ENCODE measurements at regions not wholly inside any gene's neighbourhood (a gene's known extent, or its start where the extent isn't known, plus 50 kb on each side); places are given as distances from the start of the nearest gene placed in this dataset.

DNA sequence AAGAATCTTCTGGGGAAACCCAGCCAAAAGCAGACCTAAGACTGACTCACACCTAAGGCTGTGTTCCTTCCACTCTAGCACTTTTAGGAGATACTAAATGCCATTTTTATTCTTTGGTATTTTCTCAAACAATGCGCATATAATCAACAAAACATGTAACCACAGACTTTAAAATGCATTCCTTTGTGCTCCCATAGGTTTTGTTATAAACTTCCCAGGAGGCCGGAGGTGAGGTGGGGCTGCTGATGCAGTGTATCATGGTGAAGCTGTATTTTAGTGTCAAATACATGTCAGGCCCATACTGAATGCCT is 155.2 kb downstream of the BTBD3 start:
- Histone ChIP-seq H3K27me3 (ENCODE audit: control insufficient read depth in 4 of 4, insufficient read depth in 4 of 4, low read length in 3 of 4) (peaks cover 0 to 7% (median 0%) of the 10 kb centered on the region in 4 donors), H3K36me3 (ENCODE audit: control insufficient read depth in 4 of 4, insufficient read depth in 3 of 4, low read depth in 1 of 4, low read length in 3 of 4) (no peaks in the 10 kb centered on the region), H3K4me3 (ENCODE audit: low read depth in 1 of 3, low read length in 3 of 3) (no peak overlapping the region), H3K4me1 (ENCODE audit: control insufficient read depth in 4 of 4, insufficient read depth in 4 of 4, low read length in 3 of 4) (no peaks in the 10 kb centered on the region), H3K9ac (ENCODE audit: low read depth in 1 of 2, low read length in 2 of 2) (no peak overlapping the region), H3K27ac (ENCODE audit: low read depth in 1 of 2, low read length in 2 of 2) (no peak overlapping the region), H3K9me3 (ENCODE audit: control insufficient read depth in 4 of 4, low read length in 3 of 4) (no peaks in the 10 kb centered on the region)
- TF ChIP-seq HNF4A (conservative IDR thresholded peaks at IDR 0.05), result no peak
- TF ChIP-seq, protein P1, sequence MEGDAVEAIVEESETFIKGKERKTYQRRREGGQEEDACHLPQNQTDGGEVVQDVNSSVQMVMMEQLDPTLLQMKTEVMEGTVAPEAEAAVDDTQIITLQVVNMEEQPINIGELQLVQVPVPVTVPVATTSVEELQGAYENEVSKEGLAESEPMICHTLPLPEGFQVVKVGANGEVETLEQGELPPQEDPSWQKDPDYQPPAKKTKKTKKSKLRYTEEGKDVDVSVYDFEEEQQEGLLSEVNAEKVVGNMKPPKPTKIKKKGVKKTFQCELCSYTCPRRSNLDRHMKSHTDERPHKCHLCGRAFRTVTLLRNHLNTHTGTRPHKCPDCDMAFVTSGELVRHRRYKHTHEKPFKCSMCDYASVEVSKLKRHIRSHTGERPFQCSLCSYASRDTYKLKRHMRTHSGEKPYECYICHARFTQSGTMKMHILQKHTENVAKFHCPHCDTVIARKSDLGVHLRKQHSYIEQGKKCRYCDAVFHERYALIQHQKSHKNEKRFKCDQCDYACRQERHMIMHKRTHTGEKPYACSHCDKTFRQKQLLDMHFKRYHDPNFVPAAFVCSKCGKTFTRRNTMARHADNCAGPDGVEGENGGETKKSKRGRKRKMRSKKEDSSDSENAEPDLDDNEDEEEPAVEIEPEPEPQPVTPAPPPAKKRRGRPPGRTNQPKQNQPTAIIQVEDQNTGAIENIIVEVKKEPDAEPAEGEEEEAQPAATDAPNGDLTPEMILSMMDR (IDR thresholded peaks at IDR 0.05; ENCODE audit: low read depth, low read length, missing input control), result no peak
- no peak for TF ChIP-seq NR2F2 (IDR thresholded peaks at IDR 0.05)
- TF ChIP-seq YY1 (IDR thresholded peaks at IDR 0.05), result no peak
- no peak for TF ChIP-seq FOXA2 (IDR thresholded peaks at IDR 0.05)
- TF ChIP-seq, protein P2, sequence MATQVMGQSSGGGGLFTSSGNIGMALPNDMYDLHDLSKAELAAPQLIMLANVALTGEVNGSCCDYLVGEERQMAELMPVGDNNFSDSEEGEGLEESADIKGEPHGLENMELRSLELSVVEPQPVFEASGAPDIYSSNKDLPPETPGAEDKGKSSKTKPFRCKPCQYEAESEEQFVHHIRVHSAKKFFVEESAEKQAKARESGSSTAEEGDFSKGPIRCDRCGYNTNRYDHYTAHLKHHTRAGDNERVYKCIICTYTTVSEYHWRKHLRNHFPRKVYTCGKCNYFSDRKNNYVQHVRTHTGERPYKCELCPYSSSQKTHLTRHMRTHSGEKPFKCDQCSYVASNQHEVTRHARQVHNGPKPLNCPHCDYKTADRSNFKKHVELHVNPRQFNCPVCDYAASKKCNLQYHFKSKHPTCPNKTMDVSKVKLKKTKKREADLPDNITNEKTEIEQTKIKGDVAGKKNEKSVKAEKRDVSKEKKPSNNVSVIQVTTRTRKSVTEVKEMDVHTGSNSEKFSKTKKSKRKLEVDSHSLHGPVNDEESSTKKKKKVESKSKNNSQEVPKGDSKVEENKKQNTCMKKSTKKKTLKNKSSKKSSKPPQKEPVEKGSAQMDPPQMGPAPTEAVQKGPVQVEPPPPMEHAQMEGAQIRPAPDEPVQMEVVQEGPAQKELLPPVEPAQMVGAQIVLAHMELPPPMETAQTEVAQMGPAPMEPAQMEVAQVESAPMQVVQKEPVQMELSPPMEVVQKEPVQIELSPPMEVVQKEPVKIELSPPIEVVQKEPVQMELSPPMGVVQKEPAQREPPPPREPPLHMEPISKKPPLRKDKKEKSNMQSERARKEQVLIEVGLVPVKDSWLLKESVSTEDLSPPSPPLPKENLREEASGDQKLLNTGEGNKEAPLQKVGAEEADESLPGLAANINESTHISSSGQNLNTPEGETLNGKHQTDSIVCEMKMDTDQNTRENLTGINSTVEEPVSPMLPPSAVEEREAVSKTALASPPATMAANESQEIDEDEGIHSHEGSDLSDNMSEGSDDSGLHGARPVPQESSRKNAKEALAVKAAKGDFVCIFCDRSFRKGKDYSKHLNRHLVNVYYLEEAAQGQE (IDR thresholded peaks at IDR 0.05), result no peak
- TF ChIP-seq, protein P3, sequence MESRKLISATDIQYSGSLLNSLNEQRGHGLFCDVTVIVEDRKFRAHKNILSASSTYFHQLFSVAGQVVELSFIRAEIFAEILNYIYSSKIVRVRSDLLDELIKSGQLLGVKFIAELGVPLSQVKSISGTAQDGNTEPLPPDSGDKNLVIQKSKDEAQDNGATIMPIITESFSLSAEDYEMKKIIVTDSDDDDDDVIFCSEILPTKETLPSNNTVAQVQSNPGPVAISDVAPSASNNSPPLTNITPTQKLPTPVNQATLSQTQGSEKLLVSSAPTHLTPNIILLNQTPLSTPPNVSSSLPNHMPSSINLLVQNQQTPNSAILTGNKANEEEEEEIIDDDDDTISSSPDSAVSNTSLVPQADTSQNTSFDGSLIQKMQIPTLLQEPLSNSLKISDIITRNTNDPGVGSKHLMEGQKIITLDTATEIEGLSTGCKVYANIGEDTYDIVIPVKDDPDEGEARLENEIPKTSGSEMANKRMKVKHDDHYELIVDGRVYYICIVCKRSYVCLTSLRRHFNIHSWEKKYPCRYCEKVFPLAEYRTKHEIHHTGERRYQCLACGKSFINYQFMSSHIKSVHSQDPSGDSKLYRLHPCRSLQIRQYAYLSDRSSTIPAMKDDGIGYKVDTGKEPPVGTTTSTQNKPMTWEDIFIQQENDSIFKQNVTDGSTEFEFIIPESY (IDR thresholded peaks at IDR 0.05), result no peak
- no peak for TF ChIP-seq GABPA (IDR thresholded peaks at IDR 0.05 in 1 of 2, conservative IDR thresholded peaks at IDR 0.05 in 1 of 2)
- TF ChIP-seq RAD21 (IDR thresholded peaks at IDR 0.05), result no peak
- no peak for TF ChIP-seq JUND (IDR thresholded peaks at IDR 0.05)
- no peak for TF ChIP-seq HNF4G (IDR thresholded peaks at IDR 0.05)
- no peak for TF ChIP-seq RXRA (IDR thresholded peaks at IDR 0.05)
- TF ChIP-seq TAF1 (conservative IDR thresholded peaks at IDR 0.05), result no peak
- TF ChIP-seq FOXA1 (IDR thresholded peaks at IDR 0.05), result no peak
- TF ChIP-seq, protein P4, sequence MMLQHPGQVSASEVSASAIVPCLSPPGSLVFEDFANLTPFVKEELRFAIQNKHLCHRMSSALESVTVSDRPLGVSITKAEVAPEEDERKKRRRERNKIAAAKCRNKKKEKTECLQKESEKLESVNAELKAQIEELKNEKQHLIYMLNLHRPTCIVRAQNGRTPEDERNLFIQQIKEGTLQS (IDR thresholded peaks at IDR 0.05), result no peak
- no peak for TF ChIP-seq SP1 (IDR thresholded peaks at IDR 0.05)
- TF ChIP-seq, protein P5, sequence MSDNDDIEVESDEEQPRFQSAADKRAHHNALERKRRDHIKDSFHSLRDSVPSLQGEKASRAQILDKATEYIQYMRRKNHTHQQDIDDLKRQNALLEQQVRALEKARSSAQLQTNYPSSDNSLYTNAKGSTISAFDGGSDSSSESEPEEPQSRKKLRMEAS (IDR thresholded peaks at IDR 0.05), result no peak
- no peak for DNase-seq (ENCODE audit: low spot score)
- 92% methylated on average over 2 of the region's 2 CpGs for WGBS
